ENCODE measurements at regions not wholly inside any gene's neighbourhood (a gene's known extent, or its start where the extent isn't known, plus 50 kb on each side); places are given as distances from the start of the nearest gene placed in this dataset.

DNA sequence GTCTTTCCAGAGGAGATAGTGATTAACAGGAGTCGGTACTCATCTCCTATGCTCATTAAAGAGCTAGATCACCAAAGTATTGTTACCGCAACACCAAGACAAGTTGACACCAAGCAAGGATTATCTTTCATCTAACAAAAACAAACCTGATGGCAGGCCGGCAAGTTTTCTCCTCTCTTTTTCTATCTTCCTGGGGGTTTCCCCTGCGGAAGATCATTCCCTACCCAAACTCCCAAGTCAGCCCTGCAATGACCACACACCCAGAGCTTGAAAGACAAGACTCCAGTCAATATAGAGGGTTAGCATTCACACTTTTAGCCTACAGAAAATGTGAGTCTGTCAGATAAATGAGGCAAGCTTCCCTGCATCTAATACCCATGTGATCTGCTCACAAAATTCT is 312.1 kb downstream of the SOX9 start:
- TF ChIP-seq EZH2phosphoT487 (conservative IDR thresholded peaks at IDR 0.05; ENCODE audit: low read length) = no peak
- TF ChIP-seq, protein P1, sequence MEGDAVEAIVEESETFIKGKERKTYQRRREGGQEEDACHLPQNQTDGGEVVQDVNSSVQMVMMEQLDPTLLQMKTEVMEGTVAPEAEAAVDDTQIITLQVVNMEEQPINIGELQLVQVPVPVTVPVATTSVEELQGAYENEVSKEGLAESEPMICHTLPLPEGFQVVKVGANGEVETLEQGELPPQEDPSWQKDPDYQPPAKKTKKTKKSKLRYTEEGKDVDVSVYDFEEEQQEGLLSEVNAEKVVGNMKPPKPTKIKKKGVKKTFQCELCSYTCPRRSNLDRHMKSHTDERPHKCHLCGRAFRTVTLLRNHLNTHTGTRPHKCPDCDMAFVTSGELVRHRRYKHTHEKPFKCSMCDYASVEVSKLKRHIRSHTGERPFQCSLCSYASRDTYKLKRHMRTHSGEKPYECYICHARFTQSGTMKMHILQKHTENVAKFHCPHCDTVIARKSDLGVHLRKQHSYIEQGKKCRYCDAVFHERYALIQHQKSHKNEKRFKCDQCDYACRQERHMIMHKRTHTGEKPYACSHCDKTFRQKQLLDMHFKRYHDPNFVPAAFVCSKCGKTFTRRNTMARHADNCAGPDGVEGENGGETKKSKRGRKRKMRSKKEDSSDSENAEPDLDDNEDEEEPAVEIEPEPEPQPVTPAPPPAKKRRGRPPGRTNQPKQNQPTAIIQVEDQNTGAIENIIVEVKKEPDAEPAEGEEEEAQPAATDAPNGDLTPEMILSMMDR (IDR thresholded peaks at IDR 0.05; ENCODE audit: insufficient read depth, low read length, poor library complexity, severe bottlenecking) = no peak
- Histone ChIP-seq H3K27ac (ENCODE audit: low read depth, low read length) (no peak overlapping the region), H3K9me3 (ENCODE audit: insufficient read depth, low read length) (no peaks in the 10 kb centered on the region), H2AFZ (ENCODE audit: low read depth, low read length, severe bottlenecking) (no peak overlapping the region), H4K20me1 (ENCODE audit: low read depth, low read length) (no peaks in the 10 kb centered on the region), H3F3A (ENCODE audit: insufficient read depth) (no peaks in the 10 kb centered on the region), H3K9me2 (replicated peaks; ENCODE audit: insufficient read depth, low read length) (no peaks in the 10 kb centered on the region), H3K9ac (ENCODE audit: low read length) (no peak overlapping the region), H3K36me3 (ENCODE audit: low read length) (no peaks in the 10 kb centered on the region), H3K4me2 (ENCODE audit: low read depth, low read length, poor library complexity, severe bottlenecking) (no peak overlapping the region), H3K79me2 (ENCODE audit: insufficient read depth, low read length) (no peaks in the 10 kb centered on the region), H3K27me3 (ENCODE audit: low read length) (no peaks in the 10 kb centered on the region), H3K4me3 (ENCODE audit: insufficient read depth, low read length, poor library complexity, severe bottlenecking) (no peak overlapping the region)

DNA sequence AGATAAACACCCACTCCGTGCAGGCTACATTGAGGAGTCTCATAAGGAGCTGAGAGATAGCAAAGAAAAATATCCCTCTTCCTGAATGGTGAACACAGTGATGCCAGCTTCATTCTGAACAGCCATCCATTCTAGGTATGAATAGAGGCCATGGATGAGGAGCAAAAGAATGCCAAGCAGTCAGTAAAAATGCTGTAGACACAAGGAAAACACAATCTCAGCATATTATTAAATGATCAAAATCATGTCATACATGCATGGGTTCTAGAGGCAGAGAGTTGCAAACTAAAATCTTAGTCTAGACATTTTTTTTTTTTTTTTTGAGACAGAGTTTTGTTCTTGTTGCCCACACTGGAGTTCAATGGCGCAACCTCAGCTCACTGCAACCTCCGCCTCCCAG is 313.0 kb downstream of the SOX9 start:
- H3K36me3 ChIP-seq (ENCODE audit: low read length) = no peaks in the 10 kb centered on the region
- no peak overlapping the region for H3K27ac ChIP-seq (ENCODE audit: low read depth, low read length)
- H3K9me2 ChIP-seq (replicated peaks; ENCODE audit: insufficient read depth, low read length) = no peaks in the 10 kb centered on the region
- no peaks in the 10 kb centered on the region for H3K9me3 ChIP-seq (ENCODE audit: insufficient read depth, low read length)
- H3K4me3 ChIP-seq (ENCODE audit: insufficient read depth, low read length, poor library complexity, severe bottlenecking) = no peak overlapping the region
- H4K20me1 ChIP-seq (ENCODE audit: low read depth, low read length) = no peaks in the 10 kb centered on the region
- H3K4me2 ChIP-seq (ENCODE audit: low read depth, low read length, poor library complexity, severe bottlenecking) = no peak overlapping the region
- H3K27me3 ChIP-seq (ENCODE audit: low read length) = no peaks in the 10 kb centered on the region
- no peak overlapping the region for H3K9ac ChIP-seq (ENCODE audit: low read length)
- H2AFZ ChIP-seq (ENCODE audit: low read depth, low read length, severe bottlenecking) = no peak overlapping the region
- no peaks in the 10 kb centered on the region for H3F3A ChIP-seq (ENCODE audit: insufficient read depth)
- no peaks in the 10 kb centered on the region for H3K79me2 ChIP-seq (ENCODE audit: insufficient read depth, low read length)
- TF ChIP-seq EZH2phosphoT487 (conservative IDR thresholded peaks at IDR 0.05; ENCODE audit: low read length) = no peak
- TF ChIP-seq, protein P1 (IDR thresholded peaks at IDR 0.05; ENCODE audit: insufficient read depth, low read length, poor library complexity, severe bottlenecking) = no peak

DNA sequence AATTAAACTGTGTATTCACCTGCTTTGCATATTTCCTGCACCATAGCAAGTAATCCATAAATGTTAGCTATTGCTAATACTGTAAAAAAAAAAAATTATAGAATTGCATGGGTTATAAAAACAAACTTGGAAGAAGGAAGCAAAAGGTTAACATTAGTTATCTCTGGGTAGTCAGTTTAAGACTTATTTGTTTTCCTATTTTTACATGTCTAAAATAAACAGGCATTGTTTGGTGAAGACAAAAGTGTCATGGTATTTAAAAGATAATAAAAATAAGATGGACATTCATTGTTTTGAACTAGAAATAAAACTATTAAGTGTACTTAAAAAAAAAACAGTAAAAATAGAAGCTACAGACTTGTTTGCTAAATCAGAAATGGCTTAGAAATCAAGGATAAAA is 313.8 kb downstream of the SOX9 start:
- H3K27ac ChIP-seq (ENCODE audit: low read depth, low read length) = no peak overlapping the region

More for the DNA sequence above, 313.8 kb downstream of the SOX9 start:
- no peaks in the 10 kb centered on the region for H3K27me3 ChIP-seq (ENCODE audit: low read length)
- no peak for TF ChIP-seq EZH2phosphoT487 (conservative IDR thresholded peaks at IDR 0.05; ENCODE audit: low read length)
- TF ChIP-seq, protein P1 (IDR thresholded peaks at IDR 0.05; ENCODE audit: insufficient read depth, low read length, poor library complexity, severe bottlenecking) = no peak
- H3K4me2 ChIP-seq (ENCODE audit: low read depth, low read length, poor library complexity, severe bottlenecking) = no peak overlapping the region
- no peaks in the 10 kb centered on the region for H3K79me2 ChIP-seq (ENCODE audit: insufficient read depth, low read length)
- H2AFZ ChIP-seq (ENCODE audit: low read depth, low read length, severe bottlenecking) = no peak overlapping the region
- H3K9me2 ChIP-seq (replicated peaks; ENCODE audit: insufficient read depth, low read length) = no peaks in the 10 kb centered on the region
- no peaks in the 10 kb centered on the region for H3F3A ChIP-seq (ENCODE audit: insufficient read depth)
- H3K9ac ChIP-seq (ENCODE audit: low read length) = no peak overlapping the region
- no peaks in the 10 kb centered on the region for H4K20me1 ChIP-seq (ENCODE audit: low read depth, low read length)
- no peaks in the 10 kb centered on the region for H3K36me3 ChIP-seq (ENCODE audit: low read length)
- H3K4me3 ChIP-seq (ENCODE audit: insufficient read depth, low read length, poor library complexity, severe bottlenecking) = no peak overlapping the region
- H3K9me3 ChIP-seq (ENCODE audit: insufficient read depth, low read length) = no peaks in the 10 kb centered on the region
